ENCODE measurements at regions not wholly inside any gene's neighbourhood (a gene's known extent, or its start where the extent isn't known, plus 50 kb on each side); places are given as distances from the start of the nearest gene placed in this dataset.
"Not testable (repeated sequence)": the region's sequence is repeated elsewhere in the genome, so short reads cannot be mapped to it uniquely, and the experiment has no call there.

- no peak for DNase-seq
Observed at GRCh38 chr13:61508936-61509335, 93.3 kb upstream of the PCDH20 start.

GRCh38 chr13:61500176-61500575 lies 84.5 kb upstream of the PCDH20 start:
- no peak for DNase-seq

- DNase-seq = no peak
Observed at GRCh38 chr13:61495648-61496047, 80.0 kb upstream of the PCDH20 start.

GRCh38 chr13:61493556-61493955 lies 77.9 kb upstream of the PCDH20 start:
- DNase-seq = not testable (repeated sequence)

GRCh38 chr13:61486496-61486895 lies 70.8 kb upstream of the PCDH20 start:
- DNase-seq = no peak

- no peak for DNase-seq
Observed at GRCh38 chr13:61485128-61485765, 69.6 kb upstream of the PCDH20 start.

- DNase-seq = no peak
Observed at GRCh38 chr13:61477619-61478018, 62.0 kb upstream of the PCDH20 start.

GRCh38 chr13:61470786-61471185 lies 55.1 kb upstream of the PCDH20 start:
- no peak for DNase-seq

GRCh38 chr13:61466280-61466679 lies 50.6 kb upstream of the PCDH20 start:
- DNase-seq = no peak

Data from NCI-H1436 (cell line).